ENCODE measurements at regions not wholly inside any gene's neighbourhood (a gene's known extent, or its start where the extent isn't known, plus 50 kb on each side); places are given as distances from the start of the nearest gene placed in this dataset.

- TF ChIP-seq CTCF (IDR thresholded peaks at IDR 0.05; ENCODE audit: insufficient read depth, low read depth, low read length): no peak
- no peak for DNase-seq (ENCODE audit: low read depth)
These were observed 311.4 kb upstream of the NCAM1 start for GRCh38 chr11:112649856-112650255.

GRCh38 chr11:112650527-112650926 is 310.7 kb upstream of the NCAM1 start:
- no peak for DNase-seq (ENCODE audit: low read depth)
- no peak for TF ChIP-seq CTCF (IDR thresholded peaks at IDR 0.05; ENCODE audit: insufficient read depth, low read depth, low read length)
- no peak overlapping the region for H3K4me3 ChIP-seq (ENCODE audit: low read depth, low read length)

More at GRCh38 chr11:112649856-112650255, 311.4 kb upstream of the NCAM1 start:
- H3K4me3 ChIP-seq (ENCODE audit: low read depth, low read length): no peak overlapping the region

DNA sequence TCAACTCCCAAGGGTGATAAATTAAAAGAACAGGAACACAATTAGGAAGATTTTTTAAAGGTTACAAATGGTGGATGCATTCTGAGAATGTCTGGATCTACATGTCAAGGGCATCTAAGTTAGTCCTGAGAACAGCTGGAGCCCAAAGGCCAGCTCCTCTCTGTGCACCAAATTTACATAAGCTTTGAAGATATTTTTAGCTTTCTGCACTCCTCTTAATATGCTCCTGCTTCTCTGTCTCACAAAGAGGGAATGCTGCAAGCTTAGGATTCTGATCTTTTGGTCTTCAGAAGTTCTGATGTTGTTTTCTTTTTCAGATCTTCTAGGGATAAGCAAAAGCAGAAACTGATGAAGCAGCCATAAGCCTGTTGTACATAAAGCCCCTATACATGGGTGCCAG is 309.8 kb upstream of the NCAM1 start:
- DNase-seq (ENCODE audit: low read depth): no peak
- no peak overlapping the region for H3K4me3 ChIP-seq (ENCODE audit: low read depth, low read length)
- TF ChIP-seq CTCF (IDR thresholded peaks at IDR 0.05; ENCODE audit: insufficient read depth, low read depth, low read length): no peak

DNA sequence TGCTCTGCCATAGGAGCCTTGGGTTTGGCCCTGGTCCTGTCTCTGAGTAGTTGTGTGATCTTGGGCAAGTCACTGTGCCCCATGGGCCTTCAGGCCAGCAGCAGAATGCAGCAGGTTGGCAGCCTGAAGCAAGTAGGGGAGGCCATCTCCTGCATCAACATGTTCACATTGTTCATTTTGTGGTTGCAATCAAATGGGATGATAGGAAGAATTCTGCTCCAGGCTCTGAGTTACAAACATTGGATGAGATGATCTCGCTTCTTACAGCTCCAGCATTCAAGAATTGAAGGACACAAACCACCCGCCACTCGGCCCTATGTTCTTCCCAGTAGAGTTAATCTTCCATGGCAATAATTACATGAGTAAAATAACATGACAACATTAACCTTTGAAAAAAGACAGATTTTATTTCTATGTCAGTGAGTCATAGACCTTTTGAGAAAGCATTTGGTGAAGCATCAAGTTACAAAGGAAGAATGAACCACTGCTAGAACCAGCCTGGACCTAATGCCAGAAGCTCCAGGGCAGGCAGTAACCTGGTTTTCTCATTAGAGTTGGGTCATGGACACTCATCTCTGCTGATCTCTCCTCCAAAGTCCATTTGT is 308.3 kb upstream of the NCAM1 start:
- DNase-seq (ENCODE audit: low read depth): peak; percentile 16
- H3K4me3 ChIP-seq (ENCODE audit: low read depth, low read length): no peak overlapping the region
- TF ChIP-seq CTCF (IDR thresholded peaks at IDR 0.05; ENCODE audit: insufficient read depth, low read depth, low read length): no peak

DNA sequence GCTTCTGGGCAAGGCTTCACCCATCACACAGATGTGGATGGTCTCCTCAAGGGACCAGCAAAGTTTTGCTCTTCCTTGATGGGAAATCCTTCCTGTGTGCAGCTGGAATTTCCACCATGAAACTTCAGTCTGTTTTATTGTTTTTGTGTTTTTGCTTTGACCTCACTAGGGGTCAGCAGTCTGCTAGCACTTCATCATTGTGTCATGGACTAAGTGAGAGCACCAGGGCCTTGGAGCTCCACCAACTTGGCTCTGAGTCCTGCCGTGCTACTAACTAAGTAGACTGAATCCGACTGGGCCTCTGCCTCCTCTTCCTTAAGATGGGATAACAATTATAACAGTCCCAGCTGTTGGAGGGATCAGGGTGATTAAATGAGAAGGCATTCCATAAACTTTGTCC is 305.8 kb upstream of the NCAM1 start:
- TF ChIP-seq CTCF (IDR thresholded peaks at IDR 0.05; ENCODE audit: insufficient read depth, low read depth, low read length): no peak
- no peak overlapping the region for H3K4me3 ChIP-seq (ENCODE audit: low read depth, low read length)
- peak; percentile 28 for DNase-seq (ENCODE audit: low read depth)

GRCh38 chr11:112656772-112657428 is 304.3 kb upstream of the NCAM1 start:
- DNase-seq (ENCODE audit: low read depth): no peak
- H3K4me3 ChIP-seq (ENCODE audit: low read depth, low read length): no peak overlapping the region

More at GRCh38 chr11:112656772-112657428, 304.3 kb upstream of the NCAM1 start:
- no peak for TF ChIP-seq CTCF (IDR thresholded peaks at IDR 0.05; ENCODE audit: insufficient read depth, low read depth, low read length)
